DMS 273 (cell line): ENCODE measurements at regions not wholly inside any gene's neighbourhood (a gene's known extent, or its start where the extent isn't known, plus 50 kb on each side); places are given as distances from the start of the nearest gene placed in this dataset.

Experiments
- DNase-seq: peaks from one replicate; lab custom pipeline; 2025; ENCODE audit not compliant: unreplicated experiment; lab: John Stamatoyannopoulos, UW

DNA sequence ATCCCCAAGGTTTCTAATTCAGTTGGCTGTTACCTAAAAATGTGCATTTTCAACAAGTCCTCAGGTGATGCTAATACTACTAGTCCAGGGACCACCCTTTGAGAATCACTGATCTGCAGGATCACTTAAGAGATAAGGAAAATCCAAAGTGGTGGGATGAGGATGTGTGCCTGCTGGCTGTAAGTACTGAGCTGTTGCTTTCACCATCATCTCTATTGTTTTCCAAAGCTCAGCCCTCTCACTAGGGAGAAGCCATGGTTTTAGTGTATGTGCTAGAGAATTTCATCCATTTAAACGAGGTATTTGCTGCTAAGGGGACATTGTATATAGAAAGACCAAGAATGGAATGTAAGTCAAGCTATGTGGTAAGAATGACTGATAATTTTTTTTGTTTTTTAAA is 202.3 kb downstream of the KIF21A start:
- no peak for DNase-seq

- DNase-seq = no peak
Observed at GRCh38 chr12:39239490-39240486, 203.1 kb downstream of the KIF21A start.

- DNase-seq = no peak
Observed at GRCh38 chr12:39237004-39237403, 205.9 kb downstream of the KIF21A start.

- no peak for DNase-seq
Observed at GRCh38 chr12:39235990-39236767, 206.7 kb downstream of the KIF21A start.

GRCh38 chr12:39230086-39230485 is 212.8 kb downstream of the KIF21A start:
- no peak for DNase-seq

DNA sequence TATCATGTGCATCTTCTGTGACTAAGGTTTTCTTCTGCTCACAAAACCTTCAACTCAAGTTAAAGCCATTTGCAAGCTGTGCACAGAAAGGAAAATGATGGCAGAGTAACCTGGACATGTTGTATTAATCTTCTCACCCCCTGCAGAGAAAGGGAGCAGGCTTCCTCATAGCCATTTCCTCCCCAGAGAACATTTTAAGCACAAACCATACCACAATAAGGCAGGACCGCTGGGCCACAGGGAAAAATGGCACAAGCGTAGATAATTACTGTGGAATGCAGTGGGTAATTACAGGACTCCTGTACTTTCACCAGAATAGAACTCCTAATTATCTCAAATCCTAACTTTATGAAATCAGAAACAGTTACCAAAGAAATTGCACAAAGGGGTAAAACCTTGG is 215.7 kb downstream of the KIF21A start:
- no peak for DNase-seq

DNA sequence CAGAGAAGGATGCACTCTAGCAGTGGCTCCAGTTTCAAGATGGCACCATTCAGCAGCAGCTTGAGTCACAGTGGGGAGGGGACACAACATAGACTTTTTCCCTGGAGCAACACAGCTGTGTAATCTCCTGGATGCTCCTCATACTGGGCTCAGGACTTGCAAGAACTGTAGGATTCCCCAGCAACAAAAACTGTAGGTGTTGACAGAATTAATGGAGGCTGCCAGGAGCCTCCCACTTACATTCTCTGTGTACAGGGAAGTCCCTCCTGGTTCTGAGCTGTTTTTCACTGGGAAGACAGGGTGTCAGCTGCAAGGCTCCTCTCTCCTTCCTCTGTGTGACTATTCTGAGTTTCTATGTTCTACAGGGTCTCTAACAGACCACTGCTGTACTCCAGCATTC is 217.9 kb downstream of the KIF21A start:
- no peak for DNase-seq

DNA sequence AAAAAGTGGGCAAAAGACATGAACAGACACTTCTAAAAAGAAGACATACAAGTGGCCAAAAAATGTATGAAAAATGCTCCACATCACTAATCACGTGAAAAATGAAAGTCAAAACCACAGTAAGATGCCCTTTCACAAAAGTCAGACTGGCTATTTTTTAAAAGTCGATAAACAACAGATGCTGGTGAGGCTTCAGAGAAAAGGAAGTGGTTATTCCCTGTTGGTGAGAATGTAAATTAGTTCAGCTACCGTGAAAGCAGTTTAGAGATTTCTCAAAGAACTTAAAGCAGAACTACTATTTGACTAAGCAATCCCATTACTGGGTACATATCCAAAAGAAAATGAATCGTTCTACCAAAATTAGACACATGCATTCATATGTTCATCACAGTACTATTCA is 237.0 kb downstream of the KIF21A start:
- no peak for DNase-seq

DNA sequence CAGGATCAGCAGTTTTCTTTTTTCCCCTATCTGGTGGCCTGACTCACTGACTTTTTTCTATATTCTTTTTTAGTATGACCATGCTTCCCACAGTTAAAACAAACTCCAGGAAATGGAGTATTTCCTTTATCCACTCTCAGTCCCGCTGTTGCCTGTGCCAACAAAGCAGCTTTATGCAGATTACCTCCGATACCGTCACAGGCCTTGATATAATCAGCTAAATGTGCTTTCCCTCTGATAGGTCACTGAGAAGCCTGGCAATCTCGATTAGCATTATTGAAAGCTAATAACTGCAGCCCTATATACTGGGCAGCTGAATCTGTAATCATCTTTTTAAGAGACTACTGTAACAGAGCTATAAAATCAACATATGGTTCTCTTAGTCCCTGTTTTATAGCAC is 243.6 kb downstream of the KIF21A start:
- no peak for DNase-seq

DNA sequence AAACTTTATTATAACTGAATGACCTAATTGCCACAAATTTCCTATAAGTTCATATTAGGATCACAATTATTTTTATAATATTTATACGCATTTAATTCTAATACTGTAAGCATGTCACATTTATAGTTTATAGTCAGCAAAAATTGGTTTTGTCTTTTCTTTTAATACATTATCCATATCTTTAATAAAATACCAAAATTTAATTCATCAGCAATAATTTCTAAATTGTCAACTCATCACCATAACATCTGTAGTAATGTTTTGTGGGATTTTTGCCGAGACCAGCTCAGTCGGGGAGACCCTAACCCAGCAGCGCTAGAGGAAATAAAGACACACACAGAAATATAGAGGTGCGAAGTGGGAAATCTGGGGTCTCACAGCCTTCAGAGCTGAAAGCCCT is 254.2 kb downstream of the KIF21A start:
- DNase-seq = no peak

DNA sequence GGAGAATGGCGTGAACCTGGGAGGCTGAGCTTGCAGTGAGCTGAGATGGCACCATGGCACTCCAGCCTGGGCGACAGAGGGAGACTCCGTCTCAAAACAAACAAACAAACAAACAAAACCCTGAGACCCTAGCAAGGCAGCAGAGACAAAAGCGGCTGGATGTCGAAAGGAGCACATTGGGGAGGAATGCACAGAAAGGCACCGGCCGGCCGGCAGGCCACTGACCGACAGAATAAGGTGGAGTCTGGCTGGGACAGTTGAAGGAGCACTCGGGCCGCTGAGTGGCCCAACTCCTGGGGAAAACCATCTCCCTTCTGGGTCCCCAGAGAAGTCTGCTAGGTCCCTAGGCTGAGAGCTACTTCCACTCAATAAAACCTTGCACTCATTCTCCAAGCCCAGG is 256.2 kb downstream of the KIF21A start:
- DNase-seq = no peak

DNA sequence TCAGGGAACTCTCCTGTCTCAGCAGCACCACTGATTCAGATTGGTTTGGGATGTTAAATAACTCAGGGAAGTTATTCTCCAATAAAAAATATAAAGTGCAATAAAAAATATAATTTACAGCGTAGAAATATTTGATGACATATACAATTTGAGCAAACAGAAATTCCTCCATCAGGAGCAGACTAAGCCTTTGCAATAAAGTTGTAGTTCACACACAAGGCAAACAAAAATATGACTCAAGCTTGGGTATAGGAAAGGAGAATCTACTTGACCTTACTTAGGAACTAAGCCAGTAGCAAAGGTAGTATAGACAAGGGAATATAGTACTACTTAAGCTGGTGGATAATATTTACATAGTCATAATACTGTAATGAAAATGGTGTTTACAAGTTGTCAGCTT is 264.1 kb downstream of the KIF21A start:
- no peak for DNase-seq

DNA sequence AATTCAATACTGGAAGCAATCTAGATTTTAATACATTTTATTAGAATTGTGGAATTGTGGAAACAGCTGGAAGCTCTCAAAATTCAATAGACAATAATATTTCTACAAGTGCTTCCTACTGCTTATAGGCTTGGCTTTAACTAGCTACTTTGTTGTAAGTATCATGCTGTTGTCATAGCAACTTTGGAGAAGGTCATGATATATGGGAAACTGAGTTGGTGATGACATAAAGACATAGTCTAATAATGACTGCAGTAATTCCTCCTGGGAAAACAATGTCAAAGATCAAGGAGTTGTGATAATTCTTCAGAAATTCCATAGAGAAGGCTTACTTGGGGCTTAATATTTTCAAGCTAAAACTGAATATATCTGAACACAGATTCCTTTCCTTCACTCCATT is 266.6 kb downstream of the KIF21A start:
- no peak for DNase-seq

DNA sequence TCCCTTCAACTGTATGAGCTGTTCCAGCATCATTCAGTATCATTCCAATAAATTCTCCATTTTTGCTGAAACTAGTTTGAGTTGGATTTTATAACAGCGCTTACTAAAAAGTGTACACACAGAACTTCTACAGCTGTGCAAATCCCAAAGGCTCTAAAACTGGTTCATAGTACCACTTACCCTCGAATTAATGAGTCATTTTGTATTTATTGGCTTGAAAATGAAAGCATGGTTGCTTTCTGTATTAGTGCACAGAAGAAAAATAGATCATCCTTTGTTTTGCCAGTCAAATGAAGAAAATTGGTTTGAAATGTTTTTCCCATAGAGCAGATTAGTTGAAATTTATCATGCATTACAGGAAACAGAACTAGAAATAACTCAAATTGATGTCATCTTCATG is 268.3 kb upstream of the CPNE8 start:
- DNase-seq = no peak

- DNase-seq = no peak
Observed at GRCh38 chr12:39165338-39165737, 259.9 kb upstream of the CPNE8 start.

DNA sequence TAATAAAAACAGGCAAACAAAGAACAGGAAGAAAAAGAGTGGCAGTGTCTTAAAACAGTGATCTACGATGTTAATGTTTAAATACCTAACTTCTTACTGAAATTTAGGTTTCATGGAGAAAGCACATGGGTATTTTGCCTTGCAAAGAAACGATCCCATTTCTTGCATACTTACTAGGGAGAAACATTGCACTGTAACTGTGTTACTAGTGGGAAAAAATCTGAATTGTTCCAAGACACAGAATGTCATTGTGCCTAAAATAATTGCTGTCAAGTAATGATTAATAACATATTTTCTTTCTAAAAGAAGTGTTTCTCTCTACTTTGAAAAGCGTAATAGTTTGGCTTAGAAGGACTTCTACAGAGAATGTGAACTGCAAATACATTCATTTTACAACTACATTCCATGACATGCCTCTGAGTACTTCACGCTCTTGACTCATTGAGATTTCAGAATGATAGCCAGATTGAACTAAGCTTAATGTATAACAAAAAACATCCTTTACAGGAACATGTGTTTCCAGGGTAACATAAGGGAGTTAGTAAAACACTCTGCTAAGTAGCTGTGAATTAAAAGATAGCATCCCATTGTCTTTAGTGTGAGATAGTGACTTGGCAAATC is 256.2 kb upstream of the CPNE8 start:
- DNase-seq = no peak

GRCh38 chr12:39157696-39158342 is 252.4 kb upstream of the CPNE8 start:
- no peak for DNase-seq

DNA sequence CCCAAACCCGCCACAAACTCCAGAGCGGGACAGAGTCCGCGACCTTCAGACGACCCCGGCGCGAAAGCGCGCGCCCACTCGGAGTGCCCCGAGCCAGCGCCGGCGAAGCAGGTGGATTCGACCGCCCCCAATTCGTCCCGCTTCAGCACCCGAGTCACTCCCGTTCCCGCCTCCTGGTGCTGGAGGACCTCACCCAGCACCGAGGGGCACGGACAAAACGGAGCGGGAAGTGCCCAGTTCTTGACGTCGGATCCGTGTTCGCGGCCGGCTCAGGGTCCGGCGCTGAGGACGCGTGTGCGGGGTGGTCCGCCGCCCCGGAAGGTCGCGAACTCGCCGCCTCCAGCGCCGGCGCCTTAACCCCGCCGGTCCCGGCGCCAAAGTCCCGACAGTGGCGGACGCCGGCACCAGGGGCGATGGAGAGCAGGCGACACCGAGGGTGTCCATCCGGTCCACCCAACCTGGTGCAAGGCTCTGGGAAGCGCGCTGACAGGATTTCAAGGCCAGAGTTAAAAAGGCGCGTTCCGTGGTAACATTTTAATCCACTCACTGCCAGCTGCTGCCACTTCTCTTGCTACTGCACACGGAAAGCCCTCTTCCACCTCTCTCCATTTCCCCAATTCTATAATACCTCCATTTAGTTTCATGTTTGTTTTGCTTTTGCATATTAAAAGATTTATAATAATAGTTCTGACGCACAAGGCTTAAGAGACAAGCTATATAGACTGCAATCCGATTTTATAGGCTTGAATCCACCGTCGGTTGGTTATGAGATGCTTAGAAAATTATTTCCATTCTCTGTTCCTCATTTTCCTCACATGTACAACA is 240.0 kb upstream of the CPNE8 start:
- DNase-seq = no peak

- no peak for DNase-seq
Observed at GRCh38 chr12:39144613-39145061, 239.2 kb upstream of the CPNE8 start.

GRCh38 chr12:39138268-39138667 is 232.9 kb upstream of the CPNE8 start:
- DNase-seq = no peak
